Fibroblast of lung (primary cell): ENCODE measurements at regions not wholly inside any gene's neighbourhood (a gene's known extent, or its start where the extent isn't known, plus 50 kb on each side); places are given as distances from the start of the nearest gene placed in this dataset.

Experiments used
- EZH2 ChIP-seq: IDR thresholded peaks from 2 replicates; pipeline ENCODE4 v1.5.1; 2012; ENCODE audit warnings: low read length, control low read depth, mild to moderate bottlenecking; ENCODE audit errors: missing control alignments
- TF ChIP-seq, protein P1 (sequence below), 2 donors: IDR thresholded peaks in 1 of 2; conservative IDR thresholded peaks in 1 of 2; 1 replicate in 1 of 2; 2 replicates in 1 of 2; pipeline ENCODE4 v1.5.1; 2011 to 2012; ENCODE audit warnings: low read length in 2 of 2, control low read depth in 1 of 2, inconsistent platforms in 1 of 2, low read depth in 1 of 2, mild to moderate bottlenecking in 1 of 2

DNA sequence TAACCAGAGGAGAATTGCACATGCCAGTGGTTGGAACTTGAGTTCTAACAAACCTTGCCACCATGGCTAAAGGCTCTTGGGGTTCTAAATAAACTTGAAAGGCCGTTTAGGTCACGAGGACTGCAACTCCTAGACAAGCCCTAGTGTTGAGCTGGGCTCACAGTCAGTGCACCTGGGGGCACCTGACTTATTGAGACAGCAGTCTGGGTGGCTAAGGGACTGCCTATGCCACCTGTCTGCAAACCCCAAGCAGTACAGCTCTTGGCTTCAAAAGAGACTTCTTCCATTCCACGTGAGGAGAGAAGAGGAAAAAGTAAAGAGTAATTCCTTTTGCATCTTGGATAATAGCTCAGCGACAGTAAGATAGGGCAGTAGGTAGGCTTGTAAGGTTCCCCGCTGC, 765.6 kb upstream of the FOXG1 start:
- TF ChIP-seq, protein P1, sequence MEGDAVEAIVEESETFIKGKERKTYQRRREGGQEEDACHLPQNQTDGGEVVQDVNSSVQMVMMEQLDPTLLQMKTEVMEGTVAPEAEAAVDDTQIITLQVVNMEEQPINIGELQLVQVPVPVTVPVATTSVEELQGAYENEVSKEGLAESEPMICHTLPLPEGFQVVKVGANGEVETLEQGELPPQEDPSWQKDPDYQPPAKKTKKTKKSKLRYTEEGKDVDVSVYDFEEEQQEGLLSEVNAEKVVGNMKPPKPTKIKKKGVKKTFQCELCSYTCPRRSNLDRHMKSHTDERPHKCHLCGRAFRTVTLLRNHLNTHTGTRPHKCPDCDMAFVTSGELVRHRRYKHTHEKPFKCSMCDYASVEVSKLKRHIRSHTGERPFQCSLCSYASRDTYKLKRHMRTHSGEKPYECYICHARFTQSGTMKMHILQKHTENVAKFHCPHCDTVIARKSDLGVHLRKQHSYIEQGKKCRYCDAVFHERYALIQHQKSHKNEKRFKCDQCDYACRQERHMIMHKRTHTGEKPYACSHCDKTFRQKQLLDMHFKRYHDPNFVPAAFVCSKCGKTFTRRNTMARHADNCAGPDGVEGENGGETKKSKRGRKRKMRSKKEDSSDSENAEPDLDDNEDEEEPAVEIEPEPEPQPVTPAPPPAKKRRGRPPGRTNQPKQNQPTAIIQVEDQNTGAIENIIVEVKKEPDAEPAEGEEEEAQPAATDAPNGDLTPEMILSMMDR (conservative IDR thresholded peaks at IDR 0.05 in 1 of 2, IDR thresholded peaks at IDR 0.05 in 1 of 2; ENCODE audit: low read depth in 1 of 2, low read length in 2 of 2), result no peak
- no peak for TF ChIP-seq EZH2
